SU-DHL-6 (cell line): ENCODE measurements at regions not wholly inside any gene's neighbourhood (a gene's known extent, or its start where the extent isn't known, plus 50 kb on each side); places are given as distances from the start of the nearest gene placed in this dataset.

Experiments
- EZH2phosphoT487 ChIP-seq: fragments of 200-600 bp; sonication (generic), shearing (Covaris generic); conservative IDR thresholded peaks from 2 replicates; pipeline ENCODE4 v1.6.1; 2018; ENCODE audit warnings: mild to moderate bottlenecking, antibody characterized with exemption, low read length, moderate library complexity, mixed read lengths
- TF ChIP-seq, protein P1 (sequence below): fragments of 200-600 bp; sonication (generic); IDR thresholded peaks from one replicate; pipeline ENCODE4 v1.5.1; 2017; ENCODE audit warnings: antibody characterized with exemption, mild to moderate bottlenecking, low read length, moderate library complexity; ENCODE audit not compliant: insufficient read depth, poor library complexity, severe bottlenecking

DNA sequence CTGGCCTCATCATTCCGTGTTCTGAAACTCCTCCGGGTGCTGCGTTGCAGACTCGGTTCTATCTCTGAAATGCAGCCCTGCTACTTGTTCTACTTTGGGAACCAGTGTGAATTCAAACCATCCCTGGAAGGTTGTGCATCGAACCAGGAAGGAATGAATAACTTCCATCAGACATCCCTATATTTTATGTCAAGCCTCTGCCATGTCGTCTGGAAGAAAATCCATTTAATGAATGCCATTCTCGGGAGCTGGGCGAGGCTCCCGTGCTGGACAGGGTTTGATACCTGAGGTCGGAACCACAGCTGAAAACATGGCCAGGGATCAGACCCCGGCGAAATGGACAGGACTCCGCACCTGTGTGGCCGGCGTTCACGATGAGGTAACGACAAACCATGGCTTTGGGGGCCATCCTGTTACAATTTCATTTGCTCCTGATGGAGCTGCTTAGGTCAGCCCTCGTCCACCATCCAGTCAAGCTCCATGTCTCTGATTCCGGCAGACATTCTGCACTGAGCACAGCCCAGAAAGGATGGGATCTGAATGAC lies 821.6 kb downstream of the GALR1 start:
- TF ChIP-seq, protein P1, sequence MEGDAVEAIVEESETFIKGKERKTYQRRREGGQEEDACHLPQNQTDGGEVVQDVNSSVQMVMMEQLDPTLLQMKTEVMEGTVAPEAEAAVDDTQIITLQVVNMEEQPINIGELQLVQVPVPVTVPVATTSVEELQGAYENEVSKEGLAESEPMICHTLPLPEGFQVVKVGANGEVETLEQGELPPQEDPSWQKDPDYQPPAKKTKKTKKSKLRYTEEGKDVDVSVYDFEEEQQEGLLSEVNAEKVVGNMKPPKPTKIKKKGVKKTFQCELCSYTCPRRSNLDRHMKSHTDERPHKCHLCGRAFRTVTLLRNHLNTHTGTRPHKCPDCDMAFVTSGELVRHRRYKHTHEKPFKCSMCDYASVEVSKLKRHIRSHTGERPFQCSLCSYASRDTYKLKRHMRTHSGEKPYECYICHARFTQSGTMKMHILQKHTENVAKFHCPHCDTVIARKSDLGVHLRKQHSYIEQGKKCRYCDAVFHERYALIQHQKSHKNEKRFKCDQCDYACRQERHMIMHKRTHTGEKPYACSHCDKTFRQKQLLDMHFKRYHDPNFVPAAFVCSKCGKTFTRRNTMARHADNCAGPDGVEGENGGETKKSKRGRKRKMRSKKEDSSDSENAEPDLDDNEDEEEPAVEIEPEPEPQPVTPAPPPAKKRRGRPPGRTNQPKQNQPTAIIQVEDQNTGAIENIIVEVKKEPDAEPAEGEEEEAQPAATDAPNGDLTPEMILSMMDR = no peak
- no peak for TF ChIP-seq EZH2phosphoT487
